Natural killer cell treated with Interleukin-12 subunit alpha and Interleukin-12 subunit beta and Interleukin-15 and Interleukin-18, amount 100 ng/mL, for 72 hours (primary cell): ENCODE measurements at regions not wholly inside any gene's neighbourhood (a gene's known extent, or its start where the extent isn't known, plus 50 kb on each side); places are given as distances from the start of the nearest gene placed in this dataset.

Source experiments
- ATAC-seq, 2 donors: fragments of 150-1000 bp; cut with Tn5 transposase in 1 of 2; sonication (Bioruptor Pico), chemical (Tn5 transposase) in 1 of 2; 2 replicates each; pipeline ENCODE4 v1.10.0; 2021
- DNase-seq: peaks from one replicate; pipeline ENCODE4 v3.0.0; 2022; ENCODE audit warnings: low spot score
- H3K27ac Mint-ChIP-seq, 2 donors: 1 replicate in 1 of 2; 2 replicates in 1 of 2; pipeline ENCODE4 v1.8.0; 2022; ENCODE audit warnings: mixed read lengths in 2 of 2, mild to moderate bottlenecking in 1 of 2, moderate library complexity in 1 of 2
- H3K27me3 Mint-ChIP-seq, 2 donors: 1 replicate in 1 of 2; 2 replicates in 1 of 2; pipeline ENCODE4 v1.8.0; 2022; ENCODE audit warnings: mixed read lengths in 2 of 2
- H3K36me3 Mint-ChIP-seq: one replicate; pipeline ENCODE4 v1.8.0; 2022; ENCODE audit warnings: mixed read lengths
- H3K4me1 Mint-ChIP-seq, 2 donors: 1 replicate in 1 of 2; 2 replicates in 1 of 2; pipeline ENCODE4 v1.8.0; 2022; ENCODE audit warnings: low read depth in 2 of 2, mixed read lengths in 2 of 2, mild to moderate bottlenecking in 1 of 2
- H3K4me3 Mint-ChIP-seq: one replicate; pipeline ENCODE4 v1.8.0; 2022; ENCODE audit warnings: mixed read lengths
- H3K9me3 Mint-ChIP-seq: 2 replicates; pipeline ENCODE4 v1.8.0; 2022; ENCODE audit warnings: mixed read lengths

GRCh38 chr7:96836456-96836855, 126.8 kb upstream of the SEM1 start:
- H3K27ac Mint-ChIP-seq: peak overlapping the region in 1 of 2 donors; percentile 75
- H3K4me3 Mint-ChIP-seq: peak overlapping the region; percentile 75
- H3K27me3 Mint-ChIP-seq: peaks cover 13 to 24% of the 10 kb centered on the region in 2 donors
- ATAC-seq (peak in 1 of 2 donors; percentile 30), DNase-seq (no peak)
- no peaks in the 10 kb centered on the region for H3K9me3 Mint-ChIP-seq
- H3K4me1 Mint-ChIP-seq: peaks cover 26 to 41% of the 10 kb centered on the region in 2 donors
- no peaks in the 10 kb centered on the region for H3K36me3 Mint-ChIP-seq

GRCh38 chr7:96837593-96837992, 127.9 kb upstream of the SEM1 start:
- no peaks in the 10 kb centered on the region for H3K9me3 Mint-ChIP-seq
- H3K36me3 Mint-ChIP-seq: no peaks in the 10 kb centered on the region
- ATAC-seq (peak; percentile 98 to 99), DNase-seq (peak; percentile 67)
- peak overlapping the region; percentile 56 to 75 for H3K27ac Mint-ChIP-seq
- H3K4me3 Mint-ChIP-seq: peak overlapping the region; percentile 75
- H3K27me3 Mint-ChIP-seq: peaks cover 20 to 35% of the 10 kb centered on the region in 2 donors
- H3K4me1 Mint-ChIP-seq: peaks cover 26 to 41% of the 10 kb centered on the region in 2 donors

DNA sequence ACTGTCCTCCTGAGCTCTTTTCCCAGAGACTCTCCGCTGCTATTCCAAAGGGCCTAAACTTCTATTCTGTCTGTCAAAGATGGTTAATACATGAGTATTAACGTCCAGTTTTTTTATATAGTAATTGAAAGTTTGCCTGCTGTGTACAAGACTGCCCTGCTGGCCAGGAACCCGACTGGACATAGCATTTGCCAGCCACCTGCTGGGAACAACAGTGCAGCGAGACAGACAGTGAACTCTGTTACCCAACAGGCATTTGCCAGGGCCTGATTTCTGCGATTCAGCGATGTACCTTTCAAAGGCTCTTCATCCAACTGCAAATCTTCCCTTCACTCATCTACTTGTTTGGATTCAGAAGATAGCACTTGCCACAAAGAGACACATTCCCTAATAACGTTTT, 128.8 kb upstream of the SEM1 start:
- peaks cover 26 to 41% of the 10 kb centered on the region in 2 donors for H3K4me1 Mint-ChIP-seq
- peak overlapping the region; percentile 28 for H3K4me3 Mint-ChIP-seq
- DNase-seq: no peak
- no peaks in the 10 kb centered on the region for H3K36me3 Mint-ChIP-seq
- ATAC-seq: no peak
- peak overlapping the region; percentile 0 to 4 for H3K27ac Mint-ChIP-seq
- H3K9me3 Mint-ChIP-seq: no peaks in the 10 kb centered on the region
- H3K27me3 Mint-ChIP-seq: peaks cover 28 to 44% of the 10 kb centered on the region in 2 donors

GRCh38 chr7:96855139-96855538, 145.5 kb upstream of the SEM1 start:
- Mint-ChIP-seq H3K36me3 (no peaks in the 10 kb centered on the region), H3K27ac (no peak overlapping the region), H3K27me3 (peaks cover 12 to 19% of the 10 kb centered on the region in 2 donors), H3K4me3 (no peak overlapping the region), H3K4me1 (no peaks in the 10 kb centered on the region), H3K9me3 (no peaks in the 10 kb centered on the region)
- no peak for DNase-seq
- ATAC-seq: no peak

GRCh38 chr7:96855691-96856090, 146.0 kb upstream of the SEM1 start:
- Mint-ChIP-seq H3K9me3 (no peaks in the 10 kb centered on the region), H3K27ac (no peak overlapping the region), H3K36me3 (no peaks in the 10 kb centered on the region), H3K27me3 (peaks cover 16 to 19% of the 10 kb centered on the region in 2 donors), H3K4me1 (no peaks in the 10 kb centered on the region), H3K4me3 (no peak overlapping the region)
- ATAC-seq: no peak
- DNase-seq: no peak

GRCh38 chr7:96869538-96869937, 135.8 kb upstream of the DLX6 start:
- H3K9me3 Mint-ChIP-seq: no peaks in the 10 kb centered on the region
- H3K27ac Mint-ChIP-seq: no peak overlapping the region
- DNase-seq (no peak), ATAC-seq (no peak)
- H3K36me3 Mint-ChIP-seq: no peaks in the 10 kb centered on the region
- no peak overlapping the region for H3K4me3 Mint-ChIP-seq
- peaks cover 7 to 29% of the 10 kb centered on the region in 2 donors for H3K27me3 Mint-ChIP-seq
- no peaks in the 10 kb centered on the region for H3K4me1 Mint-ChIP-seq

DNA sequence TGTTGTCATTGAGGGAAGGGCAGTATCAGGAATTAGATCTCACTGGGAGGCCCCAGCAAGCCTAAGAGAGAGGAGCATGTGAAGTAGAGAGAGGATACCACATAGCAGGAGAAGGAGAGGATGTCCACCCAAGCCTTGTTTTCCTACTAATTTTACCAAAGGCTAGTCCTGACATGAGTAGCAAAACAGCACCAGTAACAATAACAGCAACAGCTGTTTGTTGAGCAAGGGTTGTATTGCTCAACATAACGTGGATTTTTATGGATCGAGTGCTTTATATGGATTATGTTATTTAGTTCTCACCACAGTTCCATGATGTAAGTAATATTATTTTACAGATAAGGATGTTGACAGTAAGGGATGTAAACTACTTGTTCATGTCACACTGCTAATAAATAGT, 135.2 kb upstream of the DLX6 start:
- no peaks in the 10 kb centered on the region for H3K36me3 Mint-ChIP-seq
- H3K9me3 Mint-ChIP-seq: no peaks in the 10 kb centered on the region
- DNase-seq (no peak), ATAC-seq (no peak)
- H3K27me3 Mint-ChIP-seq: peaks cover 7 to 29% of the 10 kb centered on the region in 2 donors
- no peaks in the 10 kb centered on the region for H3K4me1 Mint-ChIP-seq
- no peak overlapping the region for H3K27ac Mint-ChIP-seq
- no peak overlapping the region for H3K4me3 Mint-ChIP-seq

DNA sequence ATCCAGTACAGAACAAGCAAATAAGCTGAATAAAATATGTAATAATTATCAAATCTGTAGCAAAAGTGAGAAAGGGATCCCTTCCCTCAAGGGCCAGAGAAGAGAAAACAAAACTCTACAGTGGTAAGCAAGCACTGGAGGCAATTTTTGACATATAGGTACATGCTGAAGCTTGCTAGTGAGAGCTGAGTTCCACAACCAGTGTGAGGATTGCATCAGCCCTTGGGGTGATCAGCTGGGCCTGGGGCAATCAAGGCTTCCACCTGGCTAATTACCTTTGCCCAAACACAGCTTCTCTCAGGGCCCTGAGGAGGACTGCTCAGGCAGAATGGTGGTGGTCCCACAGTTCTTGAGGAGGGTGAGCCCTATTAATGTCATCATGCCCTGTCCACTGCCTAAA, 134.4 kb upstream of the DLX6 start:
- ATAC-seq (no peak), DNase-seq (no peak)
- H3K4me1 Mint-ChIP-seq: no peaks in the 10 kb centered on the region
- no peak overlapping the region for H3K27ac Mint-ChIP-seq
- no peaks in the 10 kb centered on the region for H3K36me3 Mint-ChIP-seq
- H3K9me3 Mint-ChIP-seq: no peaks in the 10 kb centered on the region
- H3K4me3 Mint-ChIP-seq: no peak overlapping the region
- peaks cover 7 to 28% of the 10 kb centered on the region in 2 donors for H3K27me3 Mint-ChIP-seq

- no peak for ATAC-seq
- Mint-ChIP-seq H3K4me1 (peaks cover 0 to 3% of the 10 kb centered on the region in 2 donors), H3K27ac (no peak overlapping the region), H3K36me3 (no peaks in the 10 kb centered on the region), H3K4me3 (no peak overlapping the region), H3K27me3 (peaks cover 7 to 8% of the 10 kb centered on the region in 2 donors), H3K9me3 (no peaks in the 10 kb centered on the region)
- no peak for DNase-seq
These were observed 117.9 kb upstream of the DLX6 start for GRCh38 chr7:96887426-96887825.

DNA sequence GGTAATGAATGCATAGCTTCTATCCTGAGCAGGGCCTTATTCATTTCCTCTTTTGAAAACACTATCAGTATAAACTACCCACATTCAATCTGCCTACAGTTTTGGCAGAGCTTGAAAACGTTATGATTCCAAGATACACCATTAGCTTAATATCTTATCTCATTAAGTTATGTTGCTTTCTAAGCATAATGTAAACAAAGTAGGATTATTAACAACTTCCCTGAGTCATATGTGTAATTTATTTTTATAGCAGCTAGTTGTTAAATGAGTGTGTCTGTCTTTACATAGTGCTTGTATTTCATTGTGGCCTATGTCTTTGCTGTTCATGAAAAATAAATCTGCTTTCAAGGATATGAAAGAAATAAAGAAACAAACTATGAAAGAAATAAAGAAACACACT, 106.2 kb upstream of the DLX6 start:
- H3K27me3 Mint-ChIP-seq: peaks cover 9 to 29% of the 10 kb centered on the region in 2 donors
- ATAC-seq: no peak

DNA sequence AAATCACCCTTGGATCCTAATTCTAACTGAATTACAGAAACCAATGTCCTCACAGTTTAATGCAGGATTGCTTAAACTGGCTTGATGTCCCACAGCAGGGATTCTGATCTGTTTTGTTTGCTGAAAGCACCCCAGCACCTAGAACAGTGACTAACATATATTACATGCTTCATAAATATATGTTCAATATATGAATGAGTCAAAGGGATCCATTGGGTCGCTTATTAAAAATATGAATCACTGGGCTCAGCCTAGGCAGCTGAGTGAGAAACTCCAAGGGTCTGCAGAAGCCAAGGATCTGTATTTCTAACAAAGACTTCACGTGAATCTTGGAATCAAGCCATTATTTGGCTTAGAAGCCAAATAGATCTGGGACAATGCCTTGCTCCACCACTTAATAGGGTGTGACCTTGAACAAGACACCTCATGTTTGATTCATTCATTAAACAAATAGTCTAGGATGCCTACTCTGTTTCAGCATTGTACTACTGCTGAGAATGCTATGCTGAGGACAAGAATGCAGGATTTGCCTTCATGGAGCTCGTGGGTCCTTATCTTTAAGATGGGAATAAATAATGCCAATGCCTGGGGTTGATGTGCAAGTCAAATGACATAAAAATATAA, 103.4 kb upstream of the DLX6 start:
- ATAC-seq: no peak
- H3K36me3 Mint-ChIP-seq: no peaks in the 10 kb centered on the region
- DNase-seq: no peak
- no peaks in the 10 kb centered on the region for H3K4me1 Mint-ChIP-seq
- no peaks in the 10 kb centered on the region for H3K9me3 Mint-ChIP-seq
- H3K27ac Mint-ChIP-seq: no peak overlapping the region
- H3K4me3 Mint-ChIP-seq: no peak overlapping the region
- H3K27me3 Mint-ChIP-seq: peaks cover 10 to 19% of the 10 kb centered on the region in 2 donors

More for the DNA sequence above, 106.2 kb upstream of the DLX6 start:
- H3K4me1 Mint-ChIP-seq: no peaks in the 10 kb centered on the region
- H3K9me3 Mint-ChIP-seq: no peaks in the 10 kb centered on the region
- no peaks in the 10 kb centered on the region for H3K36me3 Mint-ChIP-seq
- H3K27ac Mint-ChIP-seq: no peak overlapping the region
- DNase-seq: no peak
- no peak overlapping the region for H3K4me3 Mint-ChIP-seq

GRCh38 chr7:96903906-96904305, 101.4 kb upstream of the DLX6 start:
- ATAC-seq (no peak), DNase-seq (no peak)
- Mint-ChIP-seq H3K4me1 (no peaks in the 10 kb centered on the region), H3K27ac (no peak overlapping the region), H3K27me3 (peaks cover 10 to 12% of the 10 kb centered on the region in 2 donors), H3K36me3 (no peaks in the 10 kb centered on the region), H3K4me3 (no peak overlapping the region), H3K9me3 (no peaks in the 10 kb centered on the region)

GRCh38 chr7:96910486-96910885, 94.9 kb upstream of the DLX6 start:
- no peak overlapping the region for H3K27ac Mint-ChIP-seq
- no peak for DNase-seq
- ATAC-seq: no peak
- H3K9me3 Mint-ChIP-seq: no peaks in the 10 kb centered on the region
- no peaks in the 10 kb centered on the region for H3K36me3 Mint-ChIP-seq
- H3K4me3 Mint-ChIP-seq: no peak overlapping the region
- H3K27me3 Mint-ChIP-seq: peaks cover 20 to 29% of the 10 kb centered on the region in 2 donors
- H3K4me1 Mint-ChIP-seq: no peaks in the 10 kb centered on the region

DNA sequence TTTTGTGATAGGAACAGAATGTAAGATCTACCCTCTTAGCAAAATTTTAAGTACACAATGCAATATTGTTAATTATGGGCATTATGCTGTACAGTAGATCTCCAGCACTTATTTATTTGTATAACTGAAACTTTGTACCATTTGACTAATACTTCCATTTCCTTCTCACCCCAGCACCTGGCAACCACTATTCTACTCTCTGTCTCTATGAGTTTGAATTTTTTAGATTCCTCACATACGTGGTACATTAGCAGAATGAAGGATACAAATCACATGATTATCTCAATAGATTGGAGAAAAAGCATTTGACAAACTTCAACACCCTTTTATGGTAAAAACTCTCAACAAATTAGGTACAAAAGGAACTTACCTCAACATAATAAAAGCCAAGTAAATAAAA, 90.3 kb upstream of the DLX6 start:
- peaks cover 16 to 19% of the 10 kb centered on the region in 2 donors for H3K27me3 Mint-ChIP-seq
- H3K36me3 Mint-ChIP-seq: no peaks in the 10 kb centered on the region
- H3K9me3 Mint-ChIP-seq: no peaks in the 10 kb centered on the region
- H3K4me1 Mint-ChIP-seq: no peaks in the 10 kb centered on the region
- no peak for DNase-seq
- no peak for ATAC-seq
- no peak overlapping the region for H3K4me3 Mint-ChIP-seq
- no peak overlapping the region for H3K27ac Mint-ChIP-seq

DNA sequence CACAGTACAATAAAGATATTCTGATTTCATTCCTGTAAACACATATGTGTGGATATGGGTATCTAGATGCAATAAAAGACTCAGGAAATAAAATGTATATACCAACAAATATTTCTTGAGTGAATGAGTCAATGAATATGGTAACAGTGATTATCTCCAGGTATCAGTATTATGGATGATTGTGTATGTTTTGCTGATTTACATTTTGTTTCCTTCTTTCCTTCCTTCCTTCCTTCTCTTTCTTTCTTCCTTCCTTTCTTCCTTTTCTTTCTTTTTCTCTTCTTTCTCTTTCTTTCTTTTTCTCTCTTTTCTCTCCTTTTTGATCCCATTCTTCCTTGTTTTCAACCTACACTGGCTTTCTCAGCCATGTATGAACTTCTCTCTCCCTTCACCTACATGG, 85.3 kb upstream of the DLX6 start:
- H3K4me1 Mint-ChIP-seq: no peaks in the 10 kb centered on the region
- ATAC-seq (no peak), DNase-seq (no peak)
- no peaks in the 10 kb centered on the region for H3K36me3 Mint-ChIP-seq
- no peak overlapping the region for H3K4me3 Mint-ChIP-seq
- no peaks in the 10 kb centered on the region for H3K9me3 Mint-ChIP-seq
- H3K27me3 Mint-ChIP-seq: peaks cover 31 to 38% of the 10 kb centered on the region in 2 donors
- no peak overlapping the region for H3K27ac Mint-ChIP-seq
